Urinary bladder (tissue), 3 donors: ENCODE measurements at regions not wholly inside any gene's neighbourhood (a gene's known extent, or its start where the extent isn't known, plus 50 kb on each side); places are given as distances from the start of the nearest gene placed in this dataset.

Experiments used
- DNase-seq: peaks from one replicate; pipeline ENCODE4 v3.0.0-alpha.2; 2015; ENCODE audit errors: extremely low spot score
- H3K27ac ChIP-seq: one replicate; pipeline ENCODE4 v1.5.1; 2013; ENCODE audit warnings: low read depth, mild to moderate bottlenecking, moderate library complexity
- H3K36me3 ChIP-seq: one replicate; pipeline ENCODE4 v1.6.1; 2013; ENCODE audit warnings: mild to moderate bottlenecking, moderate library complexity; ENCODE audit not compliant: insufficient read depth
- H3K4me1 ChIP-seq: one replicate; pipeline ENCODE4 v1.6.1; 2013; ENCODE audit warnings: mild to moderate bottlenecking, moderate library complexity; ENCODE audit not compliant: insufficient read depth
- H3K4me3 ChIP-seq: one replicate; pipeline ENCODE4 v1.5.1; 2013; ENCODE audit warnings: low read depth, low read length
- WGBS: extraction: QIAGEN DNeasy Blood & Tissue Kit; methylation state at CpG from one replicate; pipeline ENCODE4 v1.1.7; 2013; 5-methylcytosine and 5-hydroxymethylcytosine counted together
- donor health status: healthy with polysubstance abuse.
- donor health status: healthy.

DNA sequence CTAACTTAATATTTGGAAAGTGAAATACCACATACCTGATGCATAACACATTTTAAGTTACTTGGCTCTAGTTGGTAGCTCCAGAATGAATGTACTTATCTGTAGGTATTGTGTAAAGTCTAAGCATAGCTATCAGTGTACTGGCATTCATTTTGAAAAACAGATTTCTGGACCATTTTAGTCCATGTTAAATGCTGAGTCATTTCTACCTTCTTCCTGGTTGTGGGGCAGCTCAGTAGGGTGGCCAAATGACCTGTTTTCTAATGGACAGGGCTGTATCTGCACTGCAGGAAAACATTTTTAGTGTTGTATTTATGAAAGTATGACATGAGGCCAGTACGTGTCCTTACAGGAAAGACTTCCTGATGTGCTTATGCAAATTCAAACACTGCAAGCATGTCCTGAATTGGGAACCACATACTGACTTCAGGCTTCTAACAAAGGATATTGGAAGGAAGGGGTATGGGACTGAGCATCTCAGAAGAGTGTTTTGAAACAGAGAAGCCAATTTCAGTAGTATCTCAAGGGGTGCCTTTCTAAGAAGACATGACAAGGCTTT is 300.3 kb upstream of the B3GALT2 start:
- H3K4me3 ChIP-seq: no peak overlapping the region
- H3K36me3 ChIP-seq: no peaks in the 10 kb centered on the region
- H3K27ac ChIP-seq: no peak overlapping the region
- no peaks in the 10 kb centered on the region for H3K4me1 ChIP-seq
- no peak for DNase-seq
- 36% methylated on average over 1 of the region's 1 CpG for WGBS

DNA sequence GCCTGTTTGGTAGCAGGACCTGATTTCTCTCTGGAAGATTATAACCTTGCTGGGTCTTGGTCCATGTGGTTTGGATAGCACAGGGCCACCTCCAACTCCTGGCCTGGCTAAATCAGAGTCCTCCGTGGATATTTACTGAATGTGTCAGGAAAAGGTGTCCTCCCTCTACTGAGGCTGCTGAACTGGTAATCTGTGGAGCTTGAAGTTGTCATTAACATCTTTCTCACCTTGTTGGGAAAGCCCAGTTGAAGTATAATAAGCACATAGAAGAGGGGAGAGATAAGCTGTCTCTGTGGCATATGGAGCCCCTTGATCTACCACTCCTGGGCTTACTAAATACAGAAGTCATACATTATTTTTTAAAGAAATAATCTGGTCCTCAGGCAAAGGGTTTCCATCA is 294.3 kb upstream of the B3GALT2 start:
- Histone ChIP-seq H3K36me3 (no peaks in the 10 kb centered on the region), H3K4me1 (no peaks in the 10 kb centered on the region), H3K27ac (no peak overlapping the region), H3K4me3 (no peak overlapping the region)
- WGBS: 19% methylated on average over 1 of the region's 1 CpG
- no peak for DNase-seq

DNA sequence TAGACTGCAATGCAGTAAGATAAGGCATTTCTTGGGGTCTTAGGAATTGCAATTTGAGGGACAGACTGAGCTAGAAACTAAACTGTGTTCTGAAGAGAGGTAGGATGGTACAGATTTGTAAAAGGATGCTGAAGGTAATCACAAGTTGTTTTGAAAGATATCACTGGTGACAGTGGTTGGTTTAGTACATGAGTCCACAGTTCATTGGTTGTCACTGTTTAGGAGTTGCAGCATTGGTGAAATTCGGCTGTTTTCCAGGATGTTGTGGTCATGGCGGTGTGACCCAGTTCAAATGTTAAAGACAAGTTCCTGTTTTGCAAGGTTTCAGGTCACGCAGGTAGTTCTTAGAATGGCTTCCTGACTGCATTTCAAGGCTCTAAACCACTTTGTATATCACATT is 292.8 kb upstream of the B3GALT2 start:
- H3K4me1 ChIP-seq: no peaks in the 10 kb centered on the region

DNA sequence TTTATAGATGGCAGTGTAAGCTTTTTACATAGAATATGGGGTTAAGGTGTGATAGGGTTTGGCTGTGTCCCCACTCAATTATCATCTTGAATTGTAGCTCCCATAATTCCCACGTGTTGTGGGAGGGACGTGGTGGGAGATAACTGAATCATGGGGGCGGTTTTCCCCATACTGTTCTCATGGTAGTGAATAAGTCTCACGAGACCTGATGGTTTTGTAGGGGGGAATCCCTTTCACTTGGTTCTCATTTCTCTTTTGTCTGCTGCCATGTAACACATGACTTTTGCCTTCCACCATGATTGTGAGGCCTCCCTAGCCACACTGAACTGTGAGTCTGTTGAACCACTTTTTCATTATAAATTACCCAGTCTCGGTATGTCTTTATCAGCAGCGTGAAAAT is 290.3 kb upstream of the B3GALT2 start:
- DNase-seq: no peak
- H3K27ac ChIP-seq: no peak overlapping the region
- 88% methylated on average over 6 of the region's 6 CpGs for WGBS
- no peak overlapping the region for H3K4me3 ChIP-seq
- no peaks in the 10 kb centered on the region for H3K36me3 ChIP-seq
- no peaks in the 10 kb centered on the region for H3K4me1 ChIP-seq

More for the DNA sequence above, 292.8 kb upstream of the B3GALT2 start:
- no peak for DNase-seq
- H3K36me3 ChIP-seq: no peaks in the 10 kb centered on the region
- H3K4me3 ChIP-seq: no peak overlapping the region
- H3K27ac ChIP-seq: no peak overlapping the region
- WGBS: 86% methylated on average over 3 of the region's 3 CpGs

DNA sequence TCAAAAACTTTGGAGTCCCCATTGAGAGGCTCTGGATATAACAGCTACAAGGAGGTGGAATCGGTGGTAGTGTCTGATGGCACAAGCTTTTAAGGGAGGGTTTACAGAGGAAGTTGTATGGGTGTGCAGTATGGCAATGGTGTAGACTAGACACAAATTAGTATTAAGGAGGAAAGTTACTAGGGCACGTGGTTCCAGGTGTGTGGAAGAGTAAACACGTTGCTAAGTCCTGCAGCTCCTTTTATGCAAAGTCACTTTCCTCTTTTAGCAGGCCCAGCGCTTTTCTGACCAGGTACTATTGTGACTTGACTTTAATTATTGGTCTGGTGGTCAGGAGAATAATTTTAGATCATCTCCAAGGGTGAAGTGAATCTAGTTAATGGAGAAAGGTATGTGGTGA is 287.5 kb upstream of the B3GALT2 start:
- Histone ChIP-seq H3K27ac (no peak overlapping the region), H3K4me3 (no peak overlapping the region)
- no peak for DNase-seq

DNA sequence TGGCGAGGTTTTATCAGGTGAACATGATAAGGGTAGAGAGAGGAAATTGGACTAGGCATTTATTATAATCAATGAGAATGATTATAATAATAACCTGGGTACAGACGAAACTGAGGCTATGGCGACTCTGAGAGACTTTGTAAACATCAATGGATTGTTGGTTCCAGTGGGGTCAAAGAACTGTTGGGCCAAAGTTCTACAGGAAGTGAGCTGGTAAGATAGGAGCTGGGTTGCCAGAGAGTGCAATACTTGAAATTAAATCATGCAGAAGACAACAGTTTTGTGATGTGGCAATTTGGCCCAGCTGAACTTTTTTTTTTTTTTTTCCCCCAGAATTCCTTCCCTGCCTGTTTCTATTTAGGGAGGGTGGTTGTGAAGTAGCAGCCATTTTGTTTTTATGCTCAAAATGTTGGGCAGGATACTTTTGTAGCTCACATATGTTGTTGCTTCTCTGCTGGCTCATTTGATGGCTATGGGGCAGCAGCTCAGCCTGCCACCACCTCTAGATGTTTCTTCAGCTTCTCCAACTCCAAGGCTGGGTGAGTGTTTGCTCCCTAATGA is 286.5 kb upstream of the B3GALT2 start:
- DNase-seq: no peak
- Histone ChIP-seq H3K4me3 (no peak overlapping the region), H3K36me3 (no peaks in the 10 kb centered on the region), H3K27ac (no peak overlapping the region), H3K4me1 (no peaks in the 10 kb centered on the region)
- WGBS: 92% methylated on average over 3 of the region's 3 CpGs

More for the DNA sequence above, 287.5 kb upstream of the B3GALT2 start:
- 93% methylated on average over 4 of the region's 4 CpGs for WGBS
- Histone ChIP-seq H3K36me3 (no peaks in the 10 kb centered on the region), H3K4me1 (no peaks in the 10 kb centered on the region)

DNA sequence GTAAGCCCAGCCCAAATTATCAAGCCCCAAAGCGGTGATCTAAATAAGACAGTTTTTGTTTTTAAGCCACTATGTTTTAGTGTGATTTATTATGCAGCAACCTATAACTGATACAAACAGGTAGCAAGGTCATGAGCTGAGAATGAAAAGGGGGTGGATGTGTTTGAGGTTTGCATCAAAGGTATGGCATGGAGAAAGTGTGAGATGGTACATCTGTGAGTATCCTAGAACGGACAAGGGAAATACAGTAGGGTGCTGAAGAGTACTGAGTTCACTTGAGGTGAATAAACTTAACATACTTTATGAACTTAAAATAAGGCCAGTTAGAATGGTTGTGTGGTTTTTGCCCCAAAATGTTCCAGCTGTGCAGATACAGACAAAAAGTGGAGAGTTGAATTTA is 286.0 kb upstream of the B3GALT2 start:
- Histone ChIP-seq H3K36me3 (no peaks in the 10 kb centered on the region), H3K4me1 (no peaks in the 10 kb centered on the region), H3K4me3 (no peak overlapping the region), H3K27ac (no peak overlapping the region)
- WGBS: 96% methylated on average over 2 of the region's 2 CpGs
- no peak for DNase-seq

DNA sequence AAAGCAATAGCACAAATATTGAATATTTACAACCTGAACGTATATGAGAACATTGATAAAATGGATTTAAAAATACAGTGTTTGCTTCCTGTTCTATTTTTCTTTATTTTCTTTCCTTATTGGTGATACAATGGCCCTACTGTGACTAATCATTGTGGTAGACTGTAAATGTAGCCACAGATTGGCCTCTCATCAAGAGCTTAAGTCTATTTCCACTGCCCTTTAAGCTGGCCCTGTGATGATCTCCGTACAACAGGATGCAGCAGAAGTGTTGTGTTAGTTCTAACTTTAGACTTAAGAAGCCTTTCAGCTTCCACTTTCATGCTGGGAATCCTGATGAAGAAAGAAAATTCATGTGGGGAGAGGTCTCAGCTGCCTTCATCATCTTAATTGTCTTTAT is 285.6 kb upstream of the B3GALT2 start:
- no peak overlapping the region for H3K27ac ChIP-seq
- 86% methylated on average over 2 of the region's 2 CpGs for WGBS

DNA sequence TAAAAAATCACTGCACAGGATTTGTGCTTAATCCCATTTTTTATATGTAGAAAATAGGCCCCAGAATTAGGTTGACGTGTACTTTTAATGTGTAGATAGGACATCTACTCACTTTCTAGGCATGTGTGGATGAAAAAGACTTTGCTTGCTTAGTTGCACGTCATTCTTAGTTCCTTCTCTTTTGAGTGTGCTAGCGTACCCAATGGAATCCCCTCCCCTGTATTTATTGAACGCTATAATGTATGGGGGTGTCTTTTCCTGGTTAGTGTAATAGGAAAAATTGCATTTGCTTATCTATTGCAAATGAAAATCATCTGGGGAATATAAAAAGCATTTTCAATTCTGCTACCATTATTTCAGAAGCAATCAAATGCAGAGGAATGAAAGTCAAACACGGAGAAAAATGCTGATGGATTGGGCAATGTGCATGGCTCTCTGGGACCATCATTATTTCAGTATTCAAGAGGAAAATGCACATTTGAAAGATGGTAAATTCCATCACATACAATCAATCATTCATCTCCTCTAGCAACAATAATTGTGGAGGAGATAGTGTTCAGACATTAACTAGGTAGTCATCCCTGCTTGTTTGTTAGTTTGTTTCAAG is 277.0 kb upstream of the B3GALT2 start:
- H3K4me1 ChIP-seq: no peaks in the 10 kb centered on the region
- H3K4me3 ChIP-seq: no peak overlapping the region
- no peak for DNase-seq
- H3K27ac ChIP-seq: no peak overlapping the region
- H3K36me3 ChIP-seq: no peaks in the 10 kb centered on the region
- WGBS: 86% methylated on average over 5 of the region's 5 CpGs

More for the DNA sequence above, 285.6 kb upstream of the B3GALT2 start:
- H3K36me3 ChIP-seq: no peaks in the 10 kb centered on the region
- no peak for DNase-seq
- no peaks in the 10 kb centered on the region for H3K4me1 ChIP-seq
- H3K4me3 ChIP-seq: no peak overlapping the region

DNA sequence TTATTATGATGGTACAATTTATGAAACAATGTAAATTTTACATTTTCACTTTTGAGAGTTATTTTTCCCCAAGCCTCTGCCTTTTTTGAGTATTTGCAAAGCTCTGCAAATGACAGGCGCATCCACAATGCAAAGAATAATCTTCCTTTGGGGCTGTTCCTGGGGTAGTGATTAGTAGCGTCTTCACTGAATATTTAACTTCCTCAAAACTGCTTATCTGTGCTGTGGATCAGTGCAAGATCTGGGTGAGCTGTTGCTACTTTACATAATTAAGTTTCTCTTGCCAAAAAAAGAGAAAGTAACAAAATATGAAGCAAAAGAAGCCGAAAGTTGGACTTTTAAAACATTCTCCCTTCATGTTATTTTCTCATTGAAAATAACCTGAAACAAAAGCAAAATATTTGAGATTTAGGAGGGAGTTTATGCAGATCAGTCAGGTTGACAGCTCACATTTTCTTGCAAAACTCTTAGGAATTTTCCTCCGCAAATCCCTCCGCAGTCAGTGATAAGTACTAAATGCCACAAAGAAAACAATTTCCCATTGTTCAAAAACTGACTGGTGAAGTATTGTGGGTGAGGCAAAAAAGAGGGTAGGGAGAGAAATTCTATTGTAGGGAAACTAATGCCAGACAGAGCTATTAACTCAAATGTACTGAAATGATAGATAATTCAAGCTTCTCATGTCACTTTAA is 276.4 kb upstream of the B3GALT2 start:
- 64% methylated on average over 5 of the region's 5 CpGs for WGBS
- Histone ChIP-seq H3K4me1 (no peaks in the 10 kb centered on the region), H3K4me3 (no peak overlapping the region), H3K36me3 (no peaks in the 10 kb centered on the region), H3K27ac (no peak overlapping the region)
- no peak for DNase-seq

DNA sequence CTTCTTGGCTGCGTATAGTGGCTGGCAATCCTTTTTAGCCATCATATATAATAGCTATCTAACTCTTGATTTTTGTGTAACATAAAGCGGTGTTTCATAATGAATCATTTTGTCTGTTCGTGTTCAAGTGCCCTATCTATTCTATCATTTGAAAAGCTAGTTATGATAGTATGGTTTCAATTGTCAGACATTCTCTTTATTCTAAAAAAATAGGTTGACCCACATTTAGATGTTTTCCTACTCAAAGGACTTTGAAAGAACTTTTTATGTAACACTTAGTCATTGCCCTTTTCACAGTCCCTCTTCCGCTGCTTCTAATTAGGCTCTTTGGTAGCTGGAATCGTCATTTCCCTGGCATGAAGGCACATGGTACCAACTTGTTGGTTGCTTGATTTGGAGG is 272.2 kb upstream of the B3GALT2 start:
- no peak overlapping the region for H3K4me3 ChIP-seq
- no peak for DNase-seq
- no peaks in the 10 kb centered on the region for H3K36me3 ChIP-seq
- 88% methylated on average over 5 of the region's 5 CpGs for WGBS
- H3K4me1 ChIP-seq: no peaks in the 10 kb centered on the region
- no peak overlapping the region for H3K27ac ChIP-seq

DNA sequence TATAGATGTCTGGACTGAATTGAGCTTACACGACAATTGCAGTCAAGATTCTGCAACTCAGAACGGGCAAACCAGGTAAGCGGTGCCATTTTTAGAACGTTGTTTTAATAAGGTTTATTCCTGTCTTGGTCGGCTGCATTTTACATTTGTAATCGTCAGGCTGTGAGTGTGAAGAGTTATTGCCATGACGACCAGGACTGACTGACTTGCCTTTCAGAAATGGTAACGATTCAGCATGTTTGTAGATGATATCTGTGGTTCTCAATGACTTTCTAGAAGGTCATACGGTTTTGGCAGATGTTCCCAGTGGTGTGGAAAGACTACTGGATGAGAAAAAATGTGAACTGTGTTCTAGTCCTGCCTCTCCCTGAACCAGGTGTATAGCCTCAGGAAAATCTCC is 271.3 kb upstream of the B3GALT2 start:
- Histone ChIP-seq H3K27ac (no peak overlapping the region), H3K4me3 (no peak overlapping the region), H3K4me1 (no peaks in the 10 kb centered on the region), H3K36me3 (no peaks in the 10 kb centered on the region)
- WGBS: 50% methylated on average over 9 of the region's 9 CpGs
- no peak for DNase-seq

DNA sequence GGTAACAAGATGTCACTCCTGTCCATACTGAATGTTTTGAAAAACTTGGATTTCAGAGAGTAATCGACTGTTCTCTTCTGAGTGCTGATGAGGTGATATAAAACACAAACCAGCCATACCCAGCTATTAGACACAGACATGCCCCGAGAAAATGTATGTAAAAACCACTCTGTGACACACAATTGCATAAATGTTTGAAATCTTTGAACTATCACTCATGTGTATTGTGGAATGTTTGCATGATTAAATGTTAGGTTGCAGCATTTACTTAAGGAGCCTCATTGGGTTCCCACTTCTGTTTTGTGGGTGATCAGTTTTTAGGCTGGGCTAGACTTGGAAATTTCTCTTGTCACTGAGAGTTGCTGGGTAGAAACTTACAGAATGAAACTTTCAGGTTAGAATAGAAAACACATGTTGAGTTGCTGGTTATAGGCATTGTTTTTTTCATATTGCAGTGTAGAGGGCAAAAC is 270.4 kb upstream of the B3GALT2 start:
- Histone ChIP-seq H3K27ac (no peak overlapping the region), H3K4me1 (no peaks in the 10 kb centered on the region), H3K36me3 (no peaks in the 10 kb centered on the region), H3K4me3 (no peak overlapping the region)
- no peak for DNase-seq
- 60% methylated on average over 2 of the region's 2 CpGs for WGBS

DNA sequence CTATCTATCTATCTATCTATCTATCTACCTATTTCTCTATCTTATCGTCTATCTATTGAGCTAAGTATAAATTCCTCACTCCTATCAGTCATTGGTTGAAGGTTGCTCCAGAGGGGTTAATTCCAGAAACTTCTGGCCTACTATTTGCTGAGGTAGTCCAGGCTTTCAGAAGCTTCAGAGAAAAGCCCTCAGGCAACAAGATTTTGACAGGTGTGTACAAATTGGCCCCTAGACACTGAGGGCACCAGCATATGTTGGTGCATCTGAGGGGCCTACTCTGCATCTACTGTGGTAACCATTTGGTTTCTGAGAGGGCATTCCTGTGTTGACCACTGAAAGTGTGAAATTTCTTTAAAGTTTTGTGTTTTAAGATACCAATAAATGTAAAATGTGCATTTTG is 265.2 kb upstream of the B3GALT2 start:
- no peak overlapping the region for H3K4me3 ChIP-seq
- H3K4me1 ChIP-seq: no peaks in the 10 kb centered on the region
- H3K27ac ChIP-seq: no peak overlapping the region
- 95% methylated on average over 1 of the region's 1 CpG for WGBS
- no peak for DNase-seq
- no peaks in the 10 kb centered on the region for H3K36me3 ChIP-seq
